K562 (cell line): ENCODE measurements at regions not wholly inside any gene's neighbourhood (a gene's known extent, or its start where the extent isn't known, plus 50 kb on each side); places are given as distances from the start of the nearest gene placed in this dataset.

Experiments used
- ATAC-seq: fragments of 200-7000 bp; cut with Tn5 transposase; 3 replicates; pipeline ENCODE4 v1.9.1; 2020; ENCODE audit warnings: moderate library complexity
- BruUV-seq: library from RNA; stranded (reverse); fragments of 400-500 nt; replicated peaks from 2 replicates; lab custom pipeline; 2021; lab: Mats Ljungman, UMichigan
- CTCF ChIA-PET: fragments of 300-600 bp; formaldehyde crosslinking; extraction: SDS; loops from one replicate; lab custom pipeline; 2021; ENCODE audit warnings: low intra/inter-chr PET ratio; lab: Yijun Ruan, JAX
- POLR2A ChIA-PET: fragments of 300-600, 350-650 bp; sonication (Branson Sonifier 250); formaldehyde crosslinking; extraction: SDS; loops from one replicate; lab custom pipeline; 2021; ENCODE audit warnings: antibody characterized with exemption, inconsistent platforms; lab: Yijun Ruan, JAX
- DNase-seq, 4 experiments: peaks; one replicate each; pipeline versions ENCODE4 v3.0.0 to v3.0.0-alpha.2; 2011 to 2018; ENCODE audit warnings: low spot score in 3 of 4, mixed read lengths in 3 of 4; ENCODE audit errors: extremely low read depth in 1 of 4
- FAIRE-seq: peaks from 2 replicates; lab custom pipeline; 2011; peaks lifted over from hg19 to GRCh38; lab: Jason Lieb, UNC
- H2AFZ ChIP-seq: 2 replicates; pipeline ENCODE4 v1.6.0; 2011; ENCODE audit warnings: low read depth, low read length, control low read depth, inconsistent platforms
- H3K27ac ChIP-seq: fragments of 200-600 bp; 3 replicates; pipeline ENCODE4 v1.8.0; 2011; ENCODE audit warnings: low read depth, mild to moderate bottlenecking, control low read depth, inconsistent platforms, low read length, moderate library complexity, mixed read lengths; ENCODE audit errors: extremely low read depth
- H3K27me3 ChIP-seq, 2 experiments: fragments of 300-600 bp in 1 of 2; 2 replicates in 1 of 2; 3 replicates in 1 of 2; pipeline versions ENCODE4 v1.6.0 to v1.8.0; 2011; ENCODE audit warnings: inconsistent platforms in 2 of 2, low read length in 2 of 2, mild to moderate bottlenecking in 1 of 2, mixed read lengths in 1 of 2, moderate library complexity in 1 of 2; ENCODE audit not compliant: control insufficient read depth in 2 of 2, insufficient read depth in 2 of 2
- H3K36me3 ChIP-seq: fragments of 300-600 bp; 3 replicates; pipeline ENCODE4 v1.8.0; 2011; ENCODE audit warnings: mild to moderate bottlenecking, low read length, inconsistent platforms; ENCODE audit not compliant: control insufficient read depth, insufficient read depth
- H3K4me1 ChIP-seq, 2 experiments: fragments of 200-600 bp in 1 of 2; replicated peaks in 1 of 2; 2 replicates in 1 of 2; 3 replicates in 1 of 2; pipeline versions ENCODE4 v1.5.1 to v1.8.0; 2011; ENCODE audit warnings: inconsistent platforms in 2 of 2, low read length in 2 of 2, mild to moderate bottlenecking in 1 of 2, mixed read lengths in 1 of 2, moderate library complexity in 1 of 2; ENCODE audit not compliant: control insufficient read depth in 2 of 2, insufficient read depth in 2 of 2
- H3K4me2 ChIP-seq: 2 replicates; pipeline ENCODE4 v1.6.1; 2011; ENCODE audit warnings: low read length, control low read depth, inconsistent platforms, mixed read lengths; ENCODE audit not compliant: insufficient read depth
- H3K4me3 ChIP-seq: fragments of 200-600 bp; sonication (generic), shearing (Covaris generic); 2 replicates; pipeline ENCODE4 v1.5.1; 2016; ENCODE audit warnings: control low read depth, inconsistent platforms
- H3K79me2 ChIP-seq: fragments of 200-600 bp; 3 replicates; pipeline ENCODE4 v1.8.0; 2011; ENCODE audit warnings: low read length, inconsistent platforms; ENCODE audit not compliant: control insufficient read depth, insufficient read depth
- H3K9ac ChIP-seq, 2 experiments: 2 replicates each; pipeline versions ENCODE4 v1.6.0 to v1.6.1; 2011; ENCODE audit warnings: low read depth in 2 of 2, low read length in 2 of 2, control low read depth in 1 of 2, inconsistent platforms in 1 of 2, mild to moderate bottlenecking in 1 of 2, mixed read lengths in 1 of 2; ENCODE audit not compliant: insufficient read depth in 1 of 2
- H3K9me1 ChIP-seq: one replicate; pipeline ENCODE4 v1.6.0; 2011; ENCODE audit warnings: inconsistent platforms, mild to moderate bottlenecking, low read length, moderate library complexity; ENCODE audit not compliant: control insufficient read depth, insufficient read depth
- H3K9me3 ChIP-seq: replicated peaks from 2 replicates; pipeline ENCODE4 v1.5.1; 2011; ENCODE audit warnings: low read depth, low read length, inconsistent platforms; ENCODE audit not compliant: control insufficient read depth, insufficient read depth
- H4K20me1 ChIP-seq: replicated peaks from 2 replicates; pipeline ENCODE4 v1.6.1; 2011; ENCODE audit warnings: low read length, inconsistent platforms, mixed read lengths; ENCODE audit not compliant: control insufficient read depth, insufficient read depth
- ARID3A ChIP-seq: IDR thresholded peaks from 2 replicates; pipeline ENCODE4 v1.6.1; 2012; ENCODE audit warnings: low read depth, low read length, improper control_type of control experiment, borderline replicate concordance
- CCNT2 ChIP-seq: IDR thresholded peaks from 2 replicates; pipeline ENCODE4 v1.6.1; 2011; ENCODE audit warnings: borderline replicate concordance, low read depth, mild to moderate bottlenecking, moderate library complexity, mixed read lengths, low read length; ENCODE audit not compliant: insufficient read length; ENCODE audit errors: extremely low read depth
- EP400 ChIP-seq: fragments of 450-650 bp; IDR thresholded peaks from 2 replicates; pipeline ENCODE4 v1.6.1; 2017; ENCODE audit warnings: antibody characterized with exemption, mild to moderate bottlenecking, moderate library complexity
- FOXM1 ChIP-seq, 2 experiments: fragments of 450-650 bp in 1 of 2; sonication (generic) in 1 of 2; formaldehyde crosslinking in 1 of 2; IDR thresholded peaks; 2 replicates each; pipeline versions ENCODE4 v1.6.1 to v1.9.0; 2017 to 2022; ENCODE audit warnings: low read depth in 2 of 2, mild to moderate bottlenecking in 2 of 2, missing genetic modification reagents in 1 of 2, moderate library complexity in 1 of 2
- MED1 ChIP-seq: sonication (generic); formaldehyde crosslinking; IDR thresholded peaks from 2 replicates; pipeline ENCODE4 v1.8.1; 2023; ENCODE audit warnings: missing genetic modification reagents, borderline replicate concordance
- RAD21 ChIP-seq, 2 experiments: fragments of 250-450 bp in 1 of 2; fragments of 450-650 bp in 1 of 2; sonication (Bioruptor Pico) in 1 of 2; formaldehyde crosslinking in 1 of 2; IDR thresholded peaks in 1 of 2; conservative IDR thresholded peaks in 1 of 2; 2 replicates each; pipeline versions ENCODE4 v1.4.0 to v1.8.0; 2020 to 2022; ENCODE audit warnings: mild to moderate bottlenecking in 2 of 2, moderate library complexity in 1 of 2
- STAT5A ChIP-seq: IDR thresholded peaks from 2 replicates; pipeline ENCODE4 v1.6.1; 2012; ENCODE audit warnings: low read length, inconsistent platforms, borderline replicate concordance
- TCF7 ChIP-seq: sonication (generic); IDR thresholded peaks from 2 replicates; pipeline ENCODE4 v1.6.1; 2016; ENCODE audit warnings: antibody characterized with exemption, borderline replicate concordance
- TFE3 ChIP-seq: fragments of 450-650 bp; formaldehyde crosslinking; IDR thresholded peaks from 2 replicates; pipeline ENCODE4 v1.4.0; 2020; ENCODE audit warnings: mild to moderate bottlenecking, mixed read lengths
- ZNF830 ChIP-seq: fragments of 250-450 bp; sonication (Bioruptor Pico); IDR thresholded peaks from 2 replicates; pipeline ENCODE4 v1.5.0; 2021; ENCODE audit warnings: mild to moderate bottlenecking
- WGBS: fragments of 100-300 bp; shearing (Covaris generic); methylation state at CpG from one replicate; pipeline ENCODE4 v1.1.6; 2016; ENCODE audit warnings: low coverage, mixed read lengths; ENCODE audit not compliant: insufficient coverage; ENCODE audit errors: missing lambda C conversion rate; 5-methylcytosine and 5-hydroxymethylcytosine counted together
- in situ Hi-C: fragments of 300-500 bp; cut with MboI; formaldehyde crosslinking; loops from 4 replicates; pipeline ENCODE4 v1.15.0; 2018; ENCODE audit warnings: inconsistent platforms, mixed read lengths
- intact Hi-C: fragments of 100-400 bp; cut with micrococcal nuclease; formaldehyde crosslinking; loops from 2 replicates; pipeline ENCODE4 v1.14.2; 2022

GRCh38 chrX:88991583-88992132 lies 244.6 kb downstream of the CPXCR1 start:
- no peaks in the 10 kb centered on the region for H3K4me1 ChIP-seq
- intact Hi-C loops = no loop called here
- no peak overlapping the region for H3K4me2 ChIP-seq
- H3K79me2 ChIP-seq = no peaks in the 10 kb centered on the region
- H2AFZ ChIP-seq = no peak overlapping the region
- H3K36me3 ChIP-seq = no peaks in the 10 kb centered on the region
- H3K9me3 ChIP-seq = no peaks in the 10 kb centered on the region
- H3K27me3 ChIP-seq = no peaks in the 10 kb centered on the region
- no peaks in the 10 kb centered on the region for H4K20me1 ChIP-seq
- no peak overlapping the region for H3K9ac ChIP-seq
- BruUV-seq = no TSS peak
- no peaks in the 10 kb centered on the region for H3K9me1 ChIP-seq
- no peak for ATAC-seq
- POLR2A ChIA-PET = no interaction called here
- TF ChIP-seq ARID3A (no peak), TFE3 (no peak), EP400 (no peak), STAT5A (no peak), ZNF830 (CRISPR knock-in tag) (no peak), FOXM1 (IDR thresholded peaks at IDR 0.05; ENCODE audit: low read depth) (no peak), FOXM1 (CRISPR knock-in tag; IDR thresholded peaks at IDR 0.05; ENCODE audit: low read depth) (no peak), MED1 (CRISPR knock-in tag) (no peak), CCNT2 (no peak), TCF7 (no peak), RAD21 (CRISPR knock-in tag; conservative IDR thresholded peaks at IDR 0.05 in 1 of 2, IDR thresholded peaks at IDR 0.05 in 1 of 2) (no peak)
- TF ChIP-seq, all 486 proteins: peak for 0
- WGBS = 5% methylated on average over 6 of the region's 7 CpGs
- in situ Hi-C loops = no loop called here
- Histone ChIP-seq H3K27ac (no peak overlapping the region), H3K4me3 (no peak overlapping the region)
- no peak for DNase-seq
- CTCF ChIA-PET = no interaction called here
- no peak for FAIRE-seq
